WTC11 (cell line): ENCODE measurements at regions not wholly inside any gene's neighbourhood (a gene's known extent, or its start where the extent isn't known, plus 50 kb on each side); places are given as distances from the start of the nearest gene placed in this dataset.

Experiments
- ATAC-seq: fragments of 200-7000 bp; cut with Tn5 transposase; 2 replicates; pipeline ENCODE4 v1.10.0; 2021; ENCODE audit warnings: mild to moderate bottlenecking, moderate library complexity
- CTCF ChIA-PET: fragments of 300-600 bp; sonication (Branson Sonifier 250); formaldehyde crosslinking; loops from one replicate; lab custom pipeline; 2021; ENCODE audit warnings: antibody characterized with exemption; lab: Charles Lee
- POLR2A ChIA-PET: fragments of 350-600 bp; sonication (Branson Sonifier 250); formaldehyde crosslinking; loops from one replicate; lab custom pipeline; 2021; ENCODE audit warnings: antibody characterized with exemption; lab: Charles Lee
- DNase-seq: peaks from one replicate; pipeline ENCODE4 v3.0.0; 2021; ENCODE audit warnings: low spot score
- H3K27ac Mint-ChIP-seq: 2 replicates; pipeline ENCODE4 v1.8.0; 2021; ENCODE audit warnings: mixed read lengths
- H3K27me3 Mint-ChIP-seq: 2 replicates; pipeline ENCODE4 v1.8.0; 2021; ENCODE audit warnings: low read depth, mild to moderate bottlenecking, moderate library complexity, mixed read lengths
- H3K36me3 Mint-ChIP-seq: 2 replicates; pipeline ENCODE4 v1.8.0; 2021; ENCODE audit warnings: mixed read lengths
- H3K4me1 Mint-ChIP-seq: 2 replicates; pipeline ENCODE4 v1.8.0; 2022; ENCODE audit warnings: mixed read lengths
- H3K4me3 Mint-ChIP-seq: 2 replicates; pipeline ENCODE4 v1.8.0; 2021; ENCODE audit warnings: mild to moderate bottlenecking, moderate library complexity, mixed read lengths
- H3K9me3 Mint-ChIP-seq: 2 replicates; pipeline ENCODE4 v1.8.0; 2021; ENCODE audit warnings: mixed read lengths
- HMGXB4 ChIP-seq: sonication (generic); formaldehyde crosslinking; IDR thresholded peaks from 2 replicates; pipeline ENCODE4 v1.8.1; 2023; ENCODE audit warnings: mild to moderate bottlenecking, moderate library complexity, missing genetic modification reagents
- JAZF1 ChIP-seq: fragments of 250-450 bp; sonication (Bioruptor Pico); IDR thresholded peaks from 2 replicates; pipeline ENCODE4 v1.9.0; 2021; ENCODE audit warnings: moderate library complexity, mild to moderate bottlenecking, inconsistent platforms
- JUN ChIP-seq: sonication (generic); formaldehyde crosslinking; IDR thresholded peaks from 2 replicates; pipeline ENCODE4 v1.8.0; 2023; ENCODE audit warnings: mild to moderate bottlenecking, missing genetic modification reagents
- NR2C2 ChIP-seq: sonication (generic); formaldehyde crosslinking; IDR thresholded peaks from 2 replicates; pipeline ENCODE4 v1.8.0; 2022; ENCODE audit warnings: mild to moderate bottlenecking, missing genetic modification reagents
- RELA ChIP-seq: sonication (generic); formaldehyde crosslinking; IDR thresholded peaks from 2 replicates; pipeline ENCODE4 v1.8.1; 2022; ENCODE audit warnings: missing genetic modification reagents, mild to moderate bottlenecking, borderline replicate concordance
- SMAD3 ChIP-seq: sonication (generic); formaldehyde crosslinking; IDR thresholded peaks from 2 replicates; pipeline ENCODE4 v1.8.0; 2022; ENCODE audit warnings: missing genetic modification reagents, mild to moderate bottlenecking, borderline replicate concordance
- ZSCAN18 ChIP-seq: fragments of 250-450 bp; sonication (Bioruptor Pico); IDR thresholded peaks from 2 replicates; pipeline ENCODE4 v2.1.2; 2022; ENCODE audit warnings: mild to moderate bottlenecking, moderate library complexity
- TF ChIP-seq, protein P1 (sequence below): sonication (generic); formaldehyde crosslinking; IDR thresholded peaks from 2 replicates; pipeline ENCODE4 v1.8.1; 2023; ENCODE audit warnings: mild to moderate bottlenecking, missing genetic modification reagents, moderate library complexity
- TF ChIP-seq, protein P2 (sequence below): fragments of 250-450 bp; sonication (Bioruptor Pico); IDR thresholded peaks from 2 replicates; pipeline ENCODE4 v1.9.0; 2021; ENCODE audit warnings: moderate library complexity, mild to moderate bottlenecking, inconsistent platforms, borderline replicate concordance
- TF ChIP-seq, protein P3 (sequence below): sonication (generic); formaldehyde crosslinking; IDR thresholded peaks from 2 replicates; pipeline ENCODE4 v1.8.0; 2023; ENCODE audit warnings: missing genetic modification reagents, mild to moderate bottlenecking, borderline replicate concordance
- TF ChIP-seq, protein P4 (sequence below): fragments of 250-450 bp; sonication (Bioruptor Pico); IDR thresholded peaks from 2 replicates; pipeline ENCODE4 v1.8.0; 2021; ENCODE audit warnings: mild to moderate bottlenecking
- TF ChIP-seq, protein P5 (sequence below): sonication (generic); formaldehyde crosslinking; IDR thresholded peaks from 2 replicates; pipeline ENCODE4 v1.8.1; 2023; ENCODE audit warnings: mild to moderate bottlenecking, missing genetic modification reagents, borderline replicate concordance

DNA sequence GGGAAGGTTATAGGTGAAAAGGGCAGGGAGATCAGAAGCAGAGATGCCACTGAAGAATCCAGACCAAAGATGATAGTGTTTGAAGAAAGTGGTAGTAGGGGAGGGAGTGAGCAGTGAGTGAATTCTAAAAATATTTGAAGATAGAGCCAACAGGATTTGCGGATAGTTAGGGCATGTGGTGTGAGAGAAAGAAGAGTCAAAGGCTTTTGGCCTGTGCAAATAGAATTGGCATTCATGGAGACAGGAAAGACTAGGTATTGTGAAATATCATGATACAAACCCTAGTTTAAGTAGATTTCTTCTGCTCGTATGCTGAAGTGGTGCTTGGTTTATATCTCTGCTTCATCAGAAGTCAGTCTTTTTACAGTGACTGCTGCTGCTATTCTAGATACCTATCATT, 224.2 kb upstream of the CFAP20DC start:
- no peaks in the 10 kb centered on the region for H3K36me3 Mint-ChIP-seq
- no peaks in the 10 kb centered on the region for H3K9me3 Mint-ChIP-seq
- DNase-seq (no peak), ATAC-seq (no peak)
- ChIA-PET CTCF (no interaction called here), POLR2A (no interaction called here)
- no peak overlapping the region for H3K27ac Mint-ChIP-seq
- TF ChIP-seq SMAD3 (CRISPR knock-in tag) (no peak), NR2C2 (CRISPR knock-in tag) (no peak)
- TF ChIP-seq, protein P1, sequence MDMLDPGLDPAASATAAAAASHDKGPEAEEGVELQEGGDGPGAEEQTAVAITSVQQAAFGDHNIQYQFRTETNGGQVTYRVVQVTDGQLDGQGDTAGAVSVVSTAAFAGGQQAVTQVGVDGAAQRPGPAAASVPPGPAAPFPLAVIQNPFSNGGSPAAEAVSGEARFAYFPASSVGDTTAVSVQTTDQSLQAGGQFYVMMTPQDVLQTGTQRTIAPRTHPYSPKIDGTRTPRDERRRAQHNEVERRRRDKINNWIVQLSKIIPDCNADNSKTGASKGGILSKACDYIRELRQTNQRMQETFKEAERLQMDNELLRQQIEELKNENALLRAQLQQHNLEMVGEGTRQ (CRISPR knock-in tag) = no peak
- TF ChIP-seq, protein P2, sequence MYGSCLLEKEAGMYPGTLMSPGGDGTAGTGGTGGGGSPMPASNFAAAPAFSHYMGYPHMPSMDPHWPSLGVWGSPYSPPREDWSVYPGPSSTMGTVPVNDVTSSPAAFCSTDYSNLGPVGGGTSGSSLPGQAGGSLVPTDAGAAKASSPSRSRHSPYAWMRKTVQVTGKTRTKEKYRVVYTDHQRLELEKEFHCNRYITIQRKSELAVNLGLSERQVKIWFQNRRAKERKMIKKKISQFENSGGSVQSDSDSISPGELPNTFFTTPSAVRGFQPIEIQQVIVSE (CRISPR knock-in tag) = no peak
- 0 out of 2 replicates have a peak, but pooled peaks cover 4% of the 10 kb centered on the region for H3K4me1 Mint-ChIP-seq
- no peak overlapping the region for H3K4me3 Mint-ChIP-seq
- H3K27me3 Mint-ChIP-seq = no peaks in the 10 kb centered on the region

GRCh38 chr3:59271971-59272370, 222.1 kb upstream of the CFAP20DC start:
- ATAC-seq (no peak), DNase-seq (no peak)
- TF ChIP-seq JUN = no peak
- no peak for TF ChIP-seq JAZF1 (CRISPR knock-in tag)
- TF ChIP-seq ZSCAN18 (CRISPR knock-in tag) = no peak
- TF ChIP-seq SMAD3 (CRISPR knock-in tag) = no peak
- TF ChIP-seq HMGXB4 (CRISPR knock-in tag) = no peak
- TF ChIP-seq, protein P3, sequence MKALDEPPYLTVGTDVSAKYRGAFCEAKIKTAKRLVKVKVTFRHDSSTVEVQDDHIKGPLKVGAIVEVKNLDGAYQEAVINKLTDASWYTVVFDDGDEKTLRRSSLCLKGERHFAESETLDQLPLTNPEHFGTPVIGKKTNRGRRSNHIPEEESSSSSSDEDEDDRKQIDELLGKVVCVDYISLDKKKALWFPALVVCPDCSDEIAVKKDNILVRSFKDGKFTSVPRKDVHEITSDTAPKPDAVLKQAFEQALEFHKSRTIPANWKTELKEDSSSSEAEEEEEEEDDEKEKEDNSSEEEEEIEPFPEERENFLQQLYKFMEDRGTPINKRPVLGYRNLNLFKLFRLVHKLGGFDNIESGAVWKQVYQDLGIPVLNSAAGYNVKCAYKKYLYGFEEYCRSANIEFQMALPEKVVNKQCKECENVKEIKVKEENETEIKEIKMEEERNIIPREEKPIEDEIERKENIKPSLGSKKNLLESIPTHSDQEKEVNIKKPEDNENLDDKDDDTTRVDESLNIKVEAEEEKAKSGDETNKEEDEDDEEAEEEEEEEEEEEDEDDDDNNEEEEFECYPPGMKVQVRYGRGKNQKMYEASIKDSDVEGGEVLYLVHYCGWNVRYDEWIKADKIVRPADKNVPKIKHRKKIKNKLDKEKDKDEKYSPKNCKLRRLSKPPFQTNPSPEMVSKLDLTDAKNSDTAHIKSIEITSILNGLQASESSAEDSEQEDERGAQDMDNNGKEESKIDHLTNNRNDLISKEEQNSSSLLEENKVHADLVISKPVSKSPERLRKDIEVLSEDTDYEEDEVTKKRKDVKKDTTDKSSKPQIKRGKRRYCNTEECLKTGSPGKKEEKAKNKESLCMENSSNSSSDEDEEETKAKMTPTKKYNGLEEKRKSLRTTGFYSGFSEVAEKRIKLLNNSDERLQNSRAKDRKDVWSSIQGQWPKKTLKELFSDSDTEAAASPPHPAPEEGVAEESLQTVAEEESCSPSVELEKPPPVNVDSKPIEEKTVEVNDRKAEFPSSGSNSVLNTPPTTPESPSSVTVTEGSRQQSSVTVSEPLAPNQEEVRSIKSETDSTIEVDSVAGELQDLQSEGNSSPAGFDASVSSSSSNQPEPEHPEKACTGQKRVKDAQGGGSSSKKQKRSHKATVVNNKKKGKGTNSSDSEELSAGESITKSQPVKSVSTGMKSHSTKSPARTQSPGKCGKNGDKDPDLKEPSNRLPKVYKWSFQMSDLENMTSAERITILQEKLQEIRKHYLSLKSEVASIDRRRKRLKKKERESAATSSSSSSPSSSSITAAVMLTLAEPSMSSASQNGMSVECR (CRISPR knock-in tag) = no peak
- TF ChIP-seq, protein P4, sequence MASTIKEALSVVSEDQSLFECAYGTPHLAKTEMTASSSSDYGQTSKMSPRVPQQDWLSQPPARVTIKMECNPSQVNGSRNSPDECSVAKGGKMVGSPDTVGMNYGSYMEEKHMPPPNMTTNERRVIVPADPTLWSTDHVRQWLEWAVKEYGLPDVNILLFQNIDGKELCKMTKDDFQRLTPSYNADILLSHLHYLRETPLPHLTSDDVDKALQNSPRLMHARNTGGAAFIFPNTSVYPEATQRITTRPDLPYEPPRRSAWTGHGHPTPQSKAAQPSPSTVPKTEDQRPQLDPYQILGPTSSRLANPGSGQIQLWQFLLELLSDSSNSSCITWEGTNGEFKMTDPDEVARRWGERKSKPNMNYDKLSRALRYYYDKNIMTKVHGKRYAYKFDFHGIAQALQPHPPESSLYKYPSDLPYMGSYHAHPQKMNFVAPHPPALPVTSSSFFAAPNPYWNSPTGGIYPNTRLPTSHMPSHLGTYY (CRISPR knock-in tag) = no peak
- TF ChIP-seq, protein P5, sequence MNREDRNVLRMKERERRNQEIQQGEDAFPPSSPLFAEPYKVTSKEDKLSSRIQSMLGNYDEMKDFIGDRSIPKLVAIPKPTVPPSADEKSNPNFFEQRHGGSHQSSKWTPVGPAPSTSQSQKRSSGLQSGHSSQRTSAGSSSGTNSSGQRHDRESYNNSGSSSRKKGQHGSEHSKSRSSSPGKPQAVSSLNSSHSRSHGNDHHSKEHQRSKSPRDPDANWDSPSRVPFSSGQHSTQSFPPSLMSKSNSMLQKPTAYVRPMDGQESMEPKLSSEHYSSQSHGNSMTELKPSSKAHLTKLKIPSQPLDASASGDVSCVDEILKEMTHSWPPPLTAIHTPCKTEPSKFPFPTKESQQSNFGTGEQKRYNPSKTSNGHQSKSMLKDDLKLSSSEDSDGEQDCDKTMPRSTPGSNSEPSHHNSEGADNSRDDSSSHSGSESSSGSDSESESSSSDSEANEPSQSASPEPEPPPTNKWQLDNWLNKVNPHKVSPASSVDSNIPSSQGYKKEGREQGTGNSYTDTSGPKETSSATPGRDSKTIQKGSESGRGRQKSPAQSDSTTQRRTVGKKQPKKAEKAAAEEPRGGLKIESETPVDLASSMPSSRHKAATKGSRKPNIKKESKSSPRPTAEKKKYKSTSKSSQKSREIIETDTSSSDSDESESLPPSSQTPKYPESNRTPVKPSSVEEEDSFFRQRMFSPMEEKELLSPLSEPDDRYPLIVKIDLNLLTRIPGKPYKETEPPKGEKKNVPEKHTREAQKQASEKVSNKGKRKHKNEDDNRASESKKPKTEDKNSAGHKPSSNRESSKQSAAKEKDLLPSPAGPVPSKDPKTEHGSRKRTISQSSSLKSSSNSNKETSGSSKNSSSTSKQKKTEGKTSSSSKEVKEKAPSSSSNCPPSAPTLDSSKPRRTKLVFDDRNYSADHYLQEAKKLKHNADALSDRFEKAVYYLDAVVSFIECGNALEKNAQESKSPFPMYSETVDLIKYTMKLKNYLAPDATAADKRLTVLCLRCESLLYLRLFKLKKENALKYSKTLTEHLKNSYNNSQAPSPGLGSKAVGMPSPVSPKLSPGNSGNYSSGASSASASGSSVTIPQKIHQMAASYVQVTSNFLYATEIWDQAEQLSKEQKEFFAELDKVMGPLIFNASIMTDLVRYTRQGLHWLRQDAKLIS (CRISPR knock-in tag) = no peak
- no peak for TF ChIP-seq RELA
- Mint-ChIP-seq H3K27ac (no peak overlapping the region), H3K4me1 (no peaks in the 10 kb centered on the region), H3K27me3 (no peaks in the 10 kb centered on the region), H3K4me3 (no peak overlapping the region), H3K36me3 (no peaks in the 10 kb centered on the region), H3K9me3 (no peaks in the 10 kb centered on the region)
- ChIA-PET CTCF (no interaction called here), POLR2A (no interaction called here)
